Skeletal muscle satellite cell (primary cell): ENCODE measurements at regions not wholly inside any gene's neighbourhood (a gene's known extent, or its start where the extent isn't known, plus 50 kb on each side); places are given as distances from the start of the nearest gene placed in this dataset.

ENCODE experiments used
- H3K27me3 ChIP-seq: 2 replicates; pipeline ENCODE4 v1.7.0; 2013; ENCODE audit warnings: low read length; ENCODE audit not compliant: control insufficient read depth, insufficient read depth
- H3K36me3 ChIP-seq: 2 replicates; pipeline ENCODE4 v1.7.0; 2013; ENCODE audit warnings: mild to moderate bottlenecking, control low read depth, low read length; ENCODE audit not compliant: insufficient read depth
- H3K4me1 ChIP-seq: 2 replicates; pipeline ENCODE4 v1.7.0; 2013; ENCODE audit warnings: low read length; ENCODE audit not compliant: control insufficient read depth, insufficient read depth
- H3K4me2 ChIP-seq: 2 replicates; pipeline ENCODE4 v1.7.0; 2013; ENCODE audit warnings: mild to moderate bottlenecking, low read length
- H3K4me3 ChIP-seq: 2 replicates; pipeline ENCODE4 v1.7.0; 2013; ENCODE audit warnings: low read length
- H3K9ac ChIP-seq: 2 replicates; pipeline ENCODE4 v1.7.0; 2013; ENCODE audit warnings: mild to moderate bottlenecking, low read depth, low read length, moderate library complexity
- H3K9me3 ChIP-seq: replicated peaks from 2 replicates; pipeline ENCODE4 v1.7.0; 2013; ENCODE audit warnings: mild to moderate bottlenecking, control low read depth, low read length

GRCh38 chr12:30106204-30106965, 322.6 kb upstream of the TMTC1 start:
- Histone ChIP-seq H3K36me3 (no peaks in the 10 kb centered on the region), H3K4me2 (no peak overlapping the region), H3K9ac (no peak overlapping the region), H3K4me1 (peaks cover 9% of the 10 kb centered on the region), H3K27me3 (no peaks in the 10 kb centered on the region), H3K4me3 (no peak overlapping the region), H3K9me3 (no peaks in the 10 kb centered on the region)

GRCh38 chr12:30105505-30105904, 321.8 kb upstream of the TMTC1 start:
- Histone ChIP-seq H3K9me3 (no peaks in the 10 kb centered on the region), H3K4me3 (no peak overlapping the region), H3K36me3 (no peaks in the 10 kb centered on the region), H3K27me3 (no peaks in the 10 kb centered on the region), H3K9ac (no peak overlapping the region), H3K4me2 (no peak overlapping the region), H3K4me1 (peaks cover 2% of the 10 kb centered on the region)

- Histone ChIP-seq H3K4me3 (no peak overlapping the region), H3K9me3 (no peaks in the 10 kb centered on the region), H3K4me1 (no peaks in the 10 kb centered on the region), H3K9ac (no peak overlapping the region), H3K36me3 (no peaks in the 10 kb centered on the region), H3K4me2 (no peak overlapping the region), H3K27me3 (no peaks in the 10 kb centered on the region)
These were observed 321.2 kb upstream of the TMTC1 start for GRCh38 chr12:30104971-30105370.

GRCh38 chr12:30100741-30101140, 317.0 kb upstream of the TMTC1 start:
- no peak overlapping the region for H3K9ac ChIP-seq
- no peak overlapping the region for H3K4me3 ChIP-seq
- no peaks in the 10 kb centered on the region for H3K36me3 ChIP-seq
- no peak overlapping the region for H3K4me2 ChIP-seq
- no peaks in the 10 kb centered on the region for H3K27me3 ChIP-seq
- no peaks in the 10 kb centered on the region for H3K9me3 ChIP-seq
- no peaks in the 10 kb centered on the region for H3K4me1 ChIP-seq

- Histone ChIP-seq H3K4me1 (no peaks in the 10 kb centered on the region), H3K4me3 (no peak overlapping the region), H3K4me2 (no peak overlapping the region), H3K9me3 (no peaks in the 10 kb centered on the region), H3K9ac (no peak overlapping the region), H3K36me3 (no peaks in the 10 kb centered on the region), H3K27me3 (no peaks in the 10 kb centered on the region)
These were observed 314.9 kb upstream of the TMTC1 start for GRCh38 chr12:30098677-30099076.

GRCh38 chr12:30095511-30095910, 311.8 kb upstream of the TMTC1 start:
- no peaks in the 10 kb centered on the region for H3K9me3 ChIP-seq
- no peak overlapping the region for H3K9ac ChIP-seq
- H3K27me3 ChIP-seq, result no peaks in the 10 kb centered on the region
- H3K4me2 ChIP-seq, result no peak overlapping the region
- no peaks in the 10 kb centered on the region for H3K36me3 ChIP-seq
- no peak overlapping the region for H3K4me3 ChIP-seq
- H3K4me1 ChIP-seq, result no peaks in the 10 kb centered on the region

GRCh38 chr12:30092983-30093617, 309.4 kb upstream of the TMTC1 start:
- Histone ChIP-seq H3K36me3 (no peaks in the 10 kb centered on the region), H3K4me1 (no peaks in the 10 kb centered on the region), H3K4me2 (no peak overlapping the region), H3K9me3 (no peaks in the 10 kb centered on the region), H3K9ac (no peak overlapping the region), H3K4me3 (no peak overlapping the region), H3K27me3 (no peaks in the 10 kb centered on the region)

GRCh38 chr12:30090258-30090657, 306.5 kb upstream of the TMTC1 start:
- Histone ChIP-seq H3K4me1 (peaks cover 13% of the 10 kb centered on the region), H3K36me3 (no peaks in the 10 kb centered on the region), H3K27me3 (no peaks in the 10 kb centered on the region), H3K9ac (no peak overlapping the region), H3K9me3 (no peaks in the 10 kb centered on the region), H3K4me2 (no peak overlapping the region), H3K4me3 (no peak overlapping the region)

GRCh38 chr12:30088259-30088995, 304.7 kb upstream of the TMTC1 start:
- Histone ChIP-seq H3K4me3 (no peak overlapping the region), H3K9me3 (no peaks in the 10 kb centered on the region), H3K9ac (no peak overlapping the region), H3K4me1 (peaks cover 13% of the 10 kb centered on the region), H3K4me2 (no peak overlapping the region), H3K36me3 (no peaks in the 10 kb centered on the region), H3K27me3 (no peaks in the 10 kb centered on the region)

- no peaks in the 10 kb centered on the region for H3K27me3 ChIP-seq
- H3K9me3 ChIP-seq, result no peaks in the 10 kb centered on the region
- no peak overlapping the region for H3K4me2 ChIP-seq
- no peak overlapping the region for H3K4me3 ChIP-seq
- H3K4me1 ChIP-seq, result peaks cover 10% of the 10 kb centered on the region
- no peaks in the 10 kb centered on the region for H3K36me3 ChIP-seq
- no peak overlapping the region for H3K9ac ChIP-seq
These were observed 298.6 kb upstream of the TMTC1 start for GRCh38 chr12:30082381-30082780.

- H3K9me3 ChIP-seq, result no peaks in the 10 kb centered on the region
- H3K27me3 ChIP-seq, result no peaks in the 10 kb centered on the region
- no peaks in the 10 kb centered on the region for H3K36me3 ChIP-seq
- H3K9ac ChIP-seq, result no peak overlapping the region
- H3K4me3 ChIP-seq, result no peak overlapping the region
- H3K4me1 ChIP-seq, result no peaks in the 10 kb centered on the region
- H3K4me2 ChIP-seq, result no peak overlapping the region
These were observed 291.2 kb upstream of the TMTC1 start for GRCh38 chr12:30074916-30075315.
